ENCODE measurements at regions not wholly inside any gene's neighbourhood (a gene's known extent, or its start where the extent isn't known, plus 50 kb on each side); places are given as distances from the start of the nearest gene placed in this dataset.

DNA sequence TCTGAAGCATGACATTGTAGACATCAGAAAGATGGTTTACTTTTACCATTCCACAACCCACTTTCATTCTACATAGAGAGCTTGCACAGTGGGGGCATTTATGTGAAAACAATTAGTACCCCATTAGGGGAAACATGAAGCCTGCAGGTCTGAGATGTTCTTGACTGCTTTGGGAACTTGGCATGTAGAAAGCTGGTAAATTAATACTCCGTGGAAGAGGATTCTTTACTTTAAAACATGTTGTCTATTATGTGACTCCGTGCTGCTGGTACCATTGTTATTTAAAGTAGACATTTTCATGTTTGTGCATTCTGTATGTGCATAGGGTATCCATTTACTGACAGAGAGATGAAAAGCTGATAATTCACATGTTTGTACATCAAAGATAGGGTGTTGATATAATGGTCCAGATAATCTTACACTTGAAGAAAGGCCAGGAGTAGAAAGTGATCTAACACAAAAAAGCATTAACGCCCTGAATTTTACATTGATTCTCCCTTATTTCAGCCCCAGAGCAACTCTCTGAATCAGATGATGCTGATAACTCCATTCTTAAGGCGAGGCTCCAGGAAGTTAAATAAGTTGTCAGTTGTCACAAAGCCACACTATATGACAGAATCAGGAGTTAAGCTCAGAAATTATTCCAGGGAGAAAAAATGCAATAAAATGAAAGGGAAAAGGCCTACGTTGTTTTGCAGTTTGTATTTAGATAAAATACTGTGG is 50.1 kb upstream of the CD180 start:
- Mint-ChIP-seq H3K4me1 (peaks cover 7 to 17% (median 12%) of the 10 kb centered on the region in 4 donors), H3K36me3 (no peaks in the 10 kb centered on the region), H3K4me3 (no peak overlapping the region), H3K27me3 (no peaks in the 10 kb centered on the region), H3K27ac (no peak overlapping the region), H3K9me3 (no peaks in the 10 kb centered on the region)
- DNase-seq = no peak
- no peak for ATAC-seq
- POLR2A ChIA-PET = interaction anchor here (1.4 to 1.9 kb wide), 2 partner anchors 28 to 31 kb away, joined by 4 to 6 read pairs; no protein-coding TSS in a partner anchor
